ENCODE measurements at regions not wholly inside any gene's neighbourhood (a gene's known extent, or its start where the extent isn't known, plus 50 kb on each side); places are given as distances from the start of the nearest gene placed in this dataset.

DNA sequence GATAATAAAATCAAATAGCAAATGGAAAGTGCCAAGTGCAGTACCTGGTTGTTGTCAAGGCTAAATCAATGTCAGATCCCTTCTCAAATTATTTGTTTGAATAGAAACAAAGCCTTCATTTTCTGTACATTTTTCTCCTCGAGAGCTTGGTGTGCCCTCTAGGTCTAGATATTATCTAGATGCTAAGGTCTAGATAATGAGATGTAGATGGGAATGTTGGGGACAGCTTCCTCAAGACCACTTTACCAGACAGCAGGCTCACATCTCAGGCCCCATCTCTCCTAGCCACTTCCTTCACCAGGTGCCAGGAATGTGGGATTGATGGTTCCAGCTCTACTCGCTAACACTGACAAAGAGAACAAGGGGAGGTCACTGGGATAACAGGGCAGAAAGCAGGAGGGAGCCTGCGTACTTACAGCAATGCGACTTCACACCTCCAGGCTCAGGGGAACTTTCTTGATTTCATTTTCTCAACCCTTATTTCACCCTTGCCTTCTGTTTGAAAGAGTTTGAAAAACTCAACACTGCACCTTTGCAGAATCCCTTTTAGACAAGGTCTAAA, 451.4 kb upstream of the VSTM2A start:
- no peak overlapping the region for H3K27ac ChIP-seq

DNA sequence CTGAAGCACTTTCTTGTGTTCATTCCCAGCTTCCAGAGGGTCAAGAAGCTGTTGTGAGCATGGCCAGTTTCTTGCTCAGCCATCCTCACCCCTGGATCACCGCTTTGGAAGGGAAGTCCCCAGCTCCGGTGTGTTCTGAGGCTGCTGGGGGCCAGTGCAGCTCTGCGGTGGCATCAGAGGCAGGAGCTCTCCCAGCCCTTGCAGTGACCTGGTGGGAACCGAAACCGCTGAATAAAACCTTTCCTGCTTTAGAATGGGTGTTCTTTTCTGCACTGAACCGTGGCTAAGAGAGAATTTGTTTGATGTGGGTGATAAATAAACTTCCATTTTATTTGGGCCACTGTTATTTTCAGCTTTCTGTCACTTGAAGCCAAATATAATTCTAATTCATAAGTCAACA, 450.9 kb upstream of the VSTM2A start:
- H4K20me1 ChIP-seq: no peaks in the 10 kb centered on the region
- no peak overlapping the region for H3K9ac ChIP-seq
- H3K4me2 ChIP-seq: peak overlapping the region; percentile 36
- H3K36me3 ChIP-seq: no peaks in the 10 kb centered on the region
- no peak overlapping the region for H3K27ac ChIP-seq
- TF ChIP-seq Cebpa-rat (IDR thresholded peaks at IDR 0.05): no peak
- H3K4me1 ChIP-seq: peaks cover 21% of the 10 kb centered on the region
- H3K9me3 ChIP-seq: no peaks in the 10 kb centered on the region
- no peak overlapping the region for H3K4me3 ChIP-seq
- H3K27me3 ChIP-seq: no peaks in the 10 kb centered on the region

More for the DNA sequence above, 451.4 kb upstream of the VSTM2A start:
- Histone ChIP-seq H3K4me1 (peaks cover 21% of the 10 kb centered on the region), H4K20me1 (no peaks in the 10 kb centered on the region), H3K27me3 (no peaks in the 10 kb centered on the region), H3K9ac (no peak overlapping the region), H3K4me3 (no peak overlapping the region), H3K36me3 (no peaks in the 10 kb centered on the region), H3K9me3 (no peaks in the 10 kb centered on the region), H3K4me2 (no peak overlapping the region)
- TF ChIP-seq Cebpa-rat (IDR thresholded peaks at IDR 0.05): no peak

DNA sequence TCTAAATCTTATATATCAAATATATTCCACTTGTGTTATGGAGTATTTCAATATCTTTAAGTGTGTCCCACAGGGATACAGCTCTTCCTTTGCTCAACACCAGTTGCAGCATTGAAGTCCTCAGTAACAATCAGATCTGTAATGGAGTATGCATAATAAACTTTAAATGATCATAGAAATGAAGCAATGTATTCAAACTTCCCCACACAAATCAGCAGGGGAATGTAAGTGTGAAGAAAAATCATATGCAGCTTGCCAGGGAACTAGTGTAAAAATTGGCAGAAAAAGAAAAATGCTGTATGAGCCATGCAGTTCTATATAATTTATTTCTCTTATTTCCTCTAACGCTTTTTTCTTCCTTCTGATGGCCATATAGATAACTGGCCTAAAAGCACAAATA, 444.3 kb upstream of the VSTM2A start:
- Histone ChIP-seq H3K27me3 (no peaks in the 10 kb centered on the region), H3K27ac (no peak overlapping the region), H4K20me1 (no peaks in the 10 kb centered on the region), H3K4me1 (peaks cover 6% of the 10 kb centered on the region), H3K4me2 (no peak overlapping the region), H3K9me3 (no peaks in the 10 kb centered on the region), H3K9ac (no peak overlapping the region), H3K36me3 (no peaks in the 10 kb centered on the region), H3K4me3 (no peak overlapping the region)
- no peak for TF ChIP-seq Cebpa-rat (IDR thresholded peaks at IDR 0.05)

DNA sequence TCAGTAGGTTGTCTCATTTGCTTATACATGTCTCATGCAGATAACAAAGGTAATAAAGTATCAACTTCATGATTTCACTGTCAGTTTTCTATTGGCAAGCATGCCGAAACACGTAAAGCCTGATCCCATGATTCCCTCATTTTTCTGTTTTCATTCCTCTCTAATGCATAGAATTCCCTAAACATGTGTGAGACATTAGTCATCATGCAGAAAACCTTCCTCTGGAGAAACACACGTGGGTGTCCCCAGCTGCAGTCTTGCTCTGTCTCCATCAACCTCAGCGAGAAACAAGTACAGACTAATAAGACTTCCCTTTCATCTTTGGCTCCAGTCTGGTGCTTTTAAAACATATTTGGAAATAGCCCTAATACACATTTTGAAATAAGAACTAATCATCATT, 432.7 kb upstream of the VSTM2A start:
- TF ChIP-seq Cebpa-rat (IDR thresholded peaks at IDR 0.05): no peak
- Histone ChIP-seq H3K4me3 (no peak overlapping the region), H3K4me1 (peaks cover 40% of the 10 kb centered on the region), H3K27ac (no peak overlapping the region), H3K9ac (no peak overlapping the region), H4K20me1 (no peaks in the 10 kb centered on the region), H3K27me3 (no peaks in the 10 kb centered on the region), H3K9me3 (no peaks in the 10 kb centered on the region), H3K36me3 (no peaks in the 10 kb centered on the region), H3K4me2 (no peak overlapping the region)

DNA sequence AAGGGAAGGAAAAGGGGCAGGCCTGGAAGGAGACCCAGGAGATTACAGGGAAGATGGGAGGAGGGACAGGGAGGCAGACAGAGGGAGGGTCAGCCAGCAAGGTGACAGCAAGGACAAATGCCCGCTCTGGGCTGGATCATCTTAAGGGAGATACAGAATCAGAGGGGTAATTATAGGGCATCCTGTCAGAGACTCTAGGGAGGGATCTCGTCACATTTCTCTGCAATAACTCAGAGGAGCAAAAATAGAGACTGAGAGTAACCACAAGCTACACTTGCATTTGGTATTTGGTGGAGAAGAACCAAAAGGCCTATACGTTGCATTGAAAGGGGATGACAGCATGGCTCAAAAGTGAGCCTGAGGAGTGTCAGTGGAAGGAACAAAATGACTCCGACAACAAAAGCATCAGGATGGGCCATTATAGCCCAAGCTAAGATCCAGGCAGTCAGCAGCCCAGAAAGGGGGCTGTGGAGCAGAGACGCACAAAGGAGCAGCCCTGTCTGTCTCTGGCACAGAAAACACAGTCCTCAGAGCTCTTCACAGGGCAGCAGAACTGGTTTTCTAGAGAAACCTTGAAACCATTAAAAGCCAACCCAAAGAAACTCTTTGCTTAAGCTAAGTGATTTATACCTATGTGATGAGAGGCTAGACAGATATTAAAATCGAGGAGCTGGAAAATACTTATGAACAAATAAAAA, 430.2 kb upstream of the VSTM2A start:
- Histone ChIP-seq H3K9ac (no peak overlapping the region), H3K27ac (no peak overlapping the region)

DNA sequence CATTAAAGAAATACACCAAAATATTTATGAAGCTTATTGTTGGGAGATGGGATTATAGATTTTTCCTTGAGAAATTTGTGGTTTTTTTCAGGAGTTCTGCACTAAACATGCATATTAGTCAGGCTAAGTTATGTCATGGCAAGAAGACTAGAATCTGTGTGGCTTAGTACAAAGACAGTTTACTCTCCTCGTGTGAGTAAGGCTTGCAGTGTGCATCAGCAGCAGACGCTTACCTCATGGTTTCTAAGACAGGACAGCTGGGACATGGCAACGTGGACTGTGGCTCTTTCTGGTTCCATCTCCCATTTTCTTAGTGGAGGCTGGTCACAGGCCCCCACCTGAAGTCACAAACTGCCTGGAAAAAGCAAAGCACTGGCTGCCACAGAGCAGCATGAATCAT, 429.6 kb upstream of the VSTM2A start:
- Histone ChIP-seq H3K27me3 (no peaks in the 10 kb centered on the region), H3K4me3 (no peak overlapping the region), H3K27ac (no peak overlapping the region), H3K9me3 (no peaks in the 10 kb centered on the region), H4K20me1 (no peaks in the 10 kb centered on the region), H3K4me1 (peaks cover 20% of the 10 kb centered on the region), H3K4me2 (peak overlapping the region; percentile 56; the same call in 1 of the 2 replicates), H3K36me3 (no peaks in the 10 kb centered on the region), H3K9ac (no peak overlapping the region)
- no peak for TF ChIP-seq Cebpa-rat (IDR thresholded peaks at IDR 0.05)

More for the DNA sequence above, 430.2 kb upstream of the VSTM2A start:
- no peaks in the 10 kb centered on the region for H3K27me3 ChIP-seq
- H3K4me3 ChIP-seq: no peak overlapping the region
- H3K36me3 ChIP-seq: no peaks in the 10 kb centered on the region
- no peak for TF ChIP-seq Cebpa-rat (IDR thresholded peaks at IDR 0.05)
- peaks cover 26% of the 10 kb centered on the region for H3K4me1 ChIP-seq
- H3K9me3 ChIP-seq: no peaks in the 10 kb centered on the region
- H4K20me1 ChIP-seq: no peaks in the 10 kb centered on the region
- H3K4me2 ChIP-seq: peak overlapping the region; percentile 56

DNA sequence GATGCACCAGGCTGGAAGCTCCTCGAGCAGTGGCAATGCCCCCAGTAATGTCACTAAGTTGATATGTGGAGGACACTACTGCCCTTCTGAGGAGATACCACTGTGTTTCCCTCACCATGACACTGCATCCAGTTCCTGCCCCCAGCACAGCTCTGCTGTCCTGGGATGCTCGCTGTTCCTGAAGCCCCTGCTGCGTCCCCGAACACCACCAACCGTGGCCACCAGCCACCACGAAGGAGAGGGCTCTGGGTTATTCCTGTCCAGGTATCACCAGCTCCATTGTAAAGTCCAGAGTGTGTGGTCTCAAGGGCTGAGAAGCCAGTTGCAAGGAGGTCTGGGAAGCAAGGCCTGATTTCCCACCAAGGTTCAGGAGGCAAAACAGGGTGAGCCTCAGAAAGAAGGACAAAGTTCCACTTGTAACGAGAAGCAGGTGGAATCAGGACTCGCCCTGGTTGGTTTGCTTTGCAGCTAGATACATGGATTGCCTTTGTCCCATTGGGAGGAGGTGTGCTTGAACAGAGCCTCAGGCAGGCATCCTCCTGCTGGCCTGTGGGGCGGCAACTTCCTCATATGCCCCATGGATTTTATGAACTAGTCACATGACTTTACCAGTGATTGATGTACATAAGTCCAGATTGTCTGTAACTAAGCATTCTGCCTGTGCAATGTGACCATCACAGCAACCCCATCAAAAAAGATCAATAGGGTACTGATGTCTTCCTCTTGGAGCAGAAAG, 427.0 kb upstream of the VSTM2A start:
- Histone ChIP-seq H4K20me1 (no peaks in the 10 kb centered on the region), H3K36me3 (no peaks in the 10 kb centered on the region), H3K4me1 (peaks cover 19% of the 10 kb centered on the region), H3K9ac (no peak overlapping the region), H3K4me2 (no peak overlapping the region), H3K4me3 (no peak overlapping the region), H3K27me3 (no peaks in the 10 kb centered on the region), H3K9me3 (no peaks in the 10 kb centered on the region), H3K27ac (no peak overlapping the region)
- no peak for TF ChIP-seq Cebpa-rat (IDR thresholded peaks at IDR 0.05)

DNA sequence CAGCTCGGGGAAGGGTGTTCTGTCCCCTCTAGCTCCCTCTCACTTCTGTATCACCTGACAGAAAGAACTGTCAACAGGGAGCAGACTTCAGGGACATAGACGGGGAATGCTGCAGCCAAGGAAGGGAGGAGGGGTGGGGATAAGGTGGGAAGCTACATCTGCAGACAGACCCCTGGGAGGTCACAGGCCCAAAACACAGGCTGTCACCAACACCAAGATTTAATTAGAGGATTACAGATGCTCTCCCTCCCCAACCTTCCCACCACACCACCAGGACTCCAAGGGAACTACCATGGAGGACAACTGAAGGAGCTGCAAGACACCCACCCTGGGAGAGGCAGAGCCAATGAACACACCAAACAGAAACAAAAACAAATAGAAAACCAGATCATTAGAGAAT, 425.2 kb upstream of the VSTM2A start:
- Histone ChIP-seq H3K4me1 (peaks cover 8% of the 10 kb centered on the region), H3K36me3 (no peaks in the 10 kb centered on the region), H3K9ac (no peak overlapping the region), H4K20me1 (no peaks in the 10 kb centered on the region), H3K9me3 (no peaks in the 10 kb centered on the region), H3K27ac (no peak overlapping the region), H3K4me3 (no peak overlapping the region), H3K4me2 (no peak overlapping the region), H3K27me3 (no peaks in the 10 kb centered on the region)
- no peak for TF ChIP-seq Cebpa-rat (IDR thresholded peaks at IDR 0.05)

DNA sequence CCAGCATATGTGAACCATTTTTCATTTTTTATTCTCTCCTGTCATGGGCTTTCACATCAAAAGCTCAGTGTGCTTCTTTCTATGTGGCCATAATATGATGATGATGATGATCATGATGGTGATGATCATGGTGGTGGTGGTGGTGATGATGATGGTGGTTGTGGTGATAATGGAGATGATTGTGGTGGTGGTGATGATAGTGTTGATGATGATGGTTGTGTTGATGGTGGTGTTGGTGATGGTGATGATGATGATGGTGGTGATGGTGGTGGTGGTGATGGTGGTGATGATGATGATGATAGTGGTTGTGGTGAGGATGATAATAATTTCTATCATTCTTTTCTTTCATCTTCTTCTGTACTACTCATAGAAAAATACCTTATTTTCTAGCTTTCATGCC, 413.1 kb upstream of the VSTM2A start:
- no peak for TF ChIP-seq Cebpa-rat (IDR thresholded peaks at IDR 0.05)
- no peak overlapping the region for H3K4me2 ChIP-seq
- H3K9me3 ChIP-seq: no peaks in the 10 kb centered on the region
- no peak overlapping the region for H3K4me3 ChIP-seq
- H3K36me3 ChIP-seq: no peaks in the 10 kb centered on the region
- H3K4me1 ChIP-seq: no peaks in the 10 kb centered on the region
- H3K27me3 ChIP-seq: no peaks in the 10 kb centered on the region
- H3K9ac ChIP-seq: no peak overlapping the region
- no peaks in the 10 kb centered on the region for H4K20me1 ChIP-seq
- H3K27ac ChIP-seq: no peak overlapping the region

DNA sequence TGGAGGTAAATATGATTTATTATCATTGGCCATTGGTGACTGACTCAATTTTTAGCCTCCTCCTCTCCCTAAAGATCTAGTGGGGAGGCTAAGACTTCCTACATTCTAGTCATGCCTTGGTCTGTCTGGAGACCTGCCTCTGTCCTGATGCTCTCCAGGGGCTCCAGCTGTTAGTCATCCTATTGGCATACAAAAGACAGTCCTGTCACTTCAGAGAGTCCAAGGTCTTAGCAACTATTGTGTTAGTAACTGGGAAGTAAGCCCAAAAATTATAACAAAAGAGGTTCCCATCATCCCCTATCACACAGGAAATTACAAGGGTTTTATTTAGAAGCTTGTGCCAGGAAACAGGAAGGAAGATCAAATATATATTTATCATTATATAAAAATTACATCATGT, 400.6 kb upstream of the VSTM2A start:
- Histone ChIP-seq H3K4me3 (no peak overlapping the region), H3K27me3 (no peaks in the 10 kb centered on the region), H3K36me3 (no peaks in the 10 kb centered on the region), H3K4me1 (peaks cover 16% of the 10 kb centered on the region), H3K27ac (no peak overlapping the region), H3K9me3 (0 out of 2 replicates have a peak, but pooled peaks cover 6% of the 10 kb centered on the region), H3K9ac (no peak overlapping the region), H4K20me1 (no peaks in the 10 kb centered on the region), H3K4me2 (peak overlapping the region; percentile 60)
- no peak for TF ChIP-seq Cebpa-rat (IDR thresholded peaks at IDR 0.05)
